ENCODE measurements at regions not wholly inside any gene's neighbourhood (a gene's known extent, or its start where the extent isn't known, plus 50 kb on each side); places are given as distances from the start of the nearest gene placed in this dataset.

DNA sequence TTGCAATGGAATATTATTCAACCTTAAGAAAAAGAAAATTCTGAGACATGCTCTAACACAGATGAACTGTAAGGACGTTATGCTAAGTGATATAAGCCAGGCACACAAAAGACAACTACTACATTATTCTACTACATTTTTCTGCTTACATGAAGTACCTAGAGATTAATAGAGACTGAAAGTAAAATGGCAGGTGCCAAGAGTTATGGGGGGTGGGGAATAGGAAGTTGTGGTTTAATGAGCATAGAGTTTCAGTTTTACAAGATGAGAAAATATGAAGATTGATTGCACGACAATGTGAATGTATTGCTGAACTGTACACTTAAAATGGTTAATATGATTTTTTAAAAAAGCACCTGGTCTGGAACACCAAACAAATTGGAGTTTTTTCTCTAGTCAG, 1231.6 kb upstream of the DDX18 start:
- no peaks in the 10 kb centered on the region for H3K36me3 ChIP-seq (ENCODE audit: control insufficient read depth in 2 of 4, insufficient read depth in 4 of 4, low read length in 3 of 4)
- no peak overlapping the region for H3K56ac ChIP-seq (replicated peaks; ENCODE audit: insufficient read length, low read depth, low read length)
- H3K79me2 ChIP-seq (ENCODE audit: control insufficient read depth in 1 of 2, insufficient read depth in 2 of 2, low read length in 2 of 2) = no peaks in the 10 kb centered on the region
- FAIRE-seq (no peak), DNase-seq (ENCODE audit: low read depth in 1 of 2, low spot score in 2 of 2) (no peak)
- peaks cover 0 to 2% (median 0%) of the 10 kb centered on the region in 4 experiments; a peak in 1 of 7 replicates for H3K27me3 ChIP-seq (replicated peaks in 1 of 4; ENCODE audit: control insufficient read depth in 3 of 4, extremely low read depth in 1 of 4, insufficient read depth in 3 of 4, low read length in 3 of 4)
- no peak overlapping the region for H4K8ac ChIP-seq (ENCODE audit: extremely low read depth, insufficient read depth, low read length)
- H3K23me2 ChIP-seq (ENCODE audit: low read depth, low read length) = no peaks in the 10 kb centered on the region
- no peaks in the 10 kb centered on the region for H3K79me1 ChIP-seq (ENCODE audit: low read depth, low read length)
- no peak overlapping the region for H2BK120ac ChIP-seq (replicated peaks; ENCODE audit: low read depth, low read length)
- H4K5ac ChIP-seq (ENCODE audit: insufficient read length, low read depth, low read length) = no peak overlapping the region
- TF ChIP-seq BRCA1 (IDR thresholded peaks at IDR 0.05; ENCODE audit: low read depth, low read length) (no peak), HDAC6 (IDR thresholded peaks at IDR 0.05; ENCODE audit: low read depth, low read length) (no peak), YY1 (IDR thresholded peaks at IDR 0.05; ENCODE audit: low read depth, low read length) (no peak)
- CTCF ChIA-PET (ENCODE audit: partially characterized antibody) = no interaction called here
- H3K9me3 ChIP-seq (ENCODE audit: insufficient read depth in 2 of 2, low read depth in 1 of 2, low read length in 1 of 2) = no peaks in the 10 kb centered on the region
- no peak overlapping the region for H3K9ac ChIP-seq (replicated peaks in 1 of 4; ENCODE audit: extremely low read depth in 1 of 4, low read depth in 3 of 4, low read length in 3 of 4)
- H3K4ac ChIP-seq (replicated peaks; ENCODE audit: insufficient read length, low read depth, low read length) = no peak overlapping the region
- H3K4me2 ChIP-seq (ENCODE audit: insufficient read depth in 1 of 2, low read depth in 2 of 2, low read length in 2 of 2) = no peak overlapping the region
- no peak overlapping the region for H4K91ac ChIP-seq (replicated peaks; ENCODE audit: insufficient read length, low read length)
- H3K27ac ChIP-seq (ENCODE audit: low read depth, low read length) = no peak overlapping the region
- no peaks in the 10 kb centered on the region for H3K4me1 ChIP-seq (replicated peaks in 1 of 4; ENCODE audit: control insufficient read depth in 3 of 4, insufficient read depth in 4 of 4, low read length in 3 of 4)
- 94% methylated on average over 2 of the region's 2 CpGs; no CpG with 5 or more reads in 1 of the 2 experiments for WGBS, 2 experiments (ENCODE audit: extremely low coverage in 1 of 2, insufficient coverage in 1 of 2, insufficient read length in 1 of 2, insufficient replicate concordance in 2 of 2, low coverage in 1 of 2, low lambda C conversion rate in 2 of 2, missing lambda C conversion rate in 1 of 2)
- POLR2A ChIA-PET (ENCODE audit: partially characterized antibody) = no interaction called here
- no peak overlapping the region for H2BK15ac ChIP-seq (ENCODE audit: low read length)
- H4K20me1 ChIP-seq (replicated peaks in 1 of 2; ENCODE audit: control insufficient read depth in 1 of 2, insufficient read depth in 2 of 2, low read length in 2 of 2) = no peaks in the 10 kb centered on the region
- no peak overlapping the region for H2BK5ac ChIP-seq (ENCODE audit: low read depth, low read length)
- no peak overlapping the region for H3K14ac ChIP-seq (ENCODE audit: insufficient read length)
- H3K4me3 ChIP-seq (ENCODE audit: extremely low read depth in 1 of 4, insufficient read depth in 2 of 4, low read depth in 3 of 4, low read length in 4 of 4) = no peak overlapping the region
- no peak overlapping the region for H3K23ac ChIP-seq (ENCODE audit: insufficient read length)
- H3K18ac ChIP-seq (ENCODE audit: extremely low read depth, low read length) = no peak overlapping the region
- H2AFZ ChIP-seq (ENCODE audit: low read length) = no peak overlapping the region
- H2BK20ac ChIP-seq (ENCODE audit: low read length) = no peak overlapping the region
- no peak overlapping the region for H2AK5ac ChIP-seq (ENCODE audit: low read depth, low read length)
- no peak overlapping the region for H2BK12ac ChIP-seq (ENCODE audit: low read depth, low read length)

All from H1 (cell line).